GM13976 (cell line): ENCODE measurements at regions not wholly inside any gene's neighbourhood (a gene's known extent, or its start where the extent isn't known, plus 50 kb on each side); places are given as distances from the start of the nearest gene placed in this dataset.
"Not testable (repeated sequence)": the region's sequence is repeated elsewhere in the genome, so short reads cannot be mapped to it uniquely, and the experiment has no call there.

Experiments
- DNase-seq: peaks from one replicate; pipeline ENCODE4 v3.0.0; 2012; ENCODE audit warnings: low spot score
- CTCF ChIP-seq: IDR thresholded peaks from 2 replicates; pipeline ENCODE4 v1.5.1; 2012; ENCODE audit warnings: borderline replicate concordance, mild to moderate bottlenecking; ENCODE audit not compliant: insufficient read depth; ENCODE audit errors: extremely low read depth, missing control alignments, control extremely low read depth
- in situ Hi-C: fragments of 300-500 bp; cut with MboI; formaldehyde crosslinking; loops from one replicate; pipeline ENCODE4 v1.12.0; 2022; ENCODE audit warnings: low sequenced_read_pairs, mixed read lengths, inconsistent platforms; ENCODE audit not compliant: unreplicated experiment

- in situ Hi-C loops: no loop called here
- DNase-seq: peak; percentile 16
- TF ChIP-seq CTCF: peak; percentile 53
These were observed 242.0 kb upstream of the MDGA2 start for GRCh38 chr14:47917344-47917954.

GRCh38 chr14:47901141-47901540 lies 225.7 kb upstream of the MDGA2 start:
- in situ Hi-C loops, DNase-seq: not testable (repeated sequence)

- in situ Hi-C loops: no loop called here
- DNase-seq: no peak
- TF ChIP-seq CTCF: no peak
These were observed 224.3 kb upstream of the MDGA2 start for GRCh38 chr14:47899685-47900084.

GRCh38 chr14:47874350-47874749 lies 198.9 kb upstream of the MDGA2 start:
- TF ChIP-seq CTCF: no peak
- no peak for DNase-seq
- in situ Hi-C loops: no loop called here

GRCh38 chr14:47872588-47872987 lies 197.2 kb upstream of the MDGA2 start:
- TF ChIP-seq CTCF: no peak
- DNase-seq: no peak

GRCh38 chr14:47863441-47863840 lies 188.0 kb upstream of the MDGA2 start:
- TF ChIP-seq CTCF: no peak
- no peak for DNase-seq
- in situ Hi-C loops: no loop called here

More at GRCh38 chr14:47872588-47872987, 197.2 kb upstream of the MDGA2 start:
- in situ Hi-C loops: no loop called here

GRCh38 chr14:47857646-47858045 lies 182.2 kb upstream of the MDGA2 start:
- in situ Hi-C loops: no loop called here
- no peak for TF ChIP-seq CTCF
- no peak for DNase-seq
